Thoracic aorta (tissue), 2 donors: ENCODE measurements at regions not wholly inside any gene's neighbourhood (a gene's known extent, or its start where the extent isn't known, plus 50 kb on each side); places are given as distances from the start of the nearest gene placed in this dataset.

Experiments
- ATAC-seq: fragments of 150-250 bp; one replicate; pipeline ENCODE4 v1.8.0; 2017; ENCODE audit warnings: low read depth; ENCODE audit not compliant: insufficient number of reproducible peaks, low FRiP score
- DNase-seq: peaks from one replicate; pipeline ENCODE4 v3.0.0-alpha.2; 2020; ENCODE audit warnings: low spot score
- H3K27ac ChIP-seq, 2 donors: fragments of 200-600 bp; sonication (generic); 1 replicate in 1 of 2; 2 replicates in 1 of 2; pipeline ENCODE4 v1.5.1; 2016; ENCODE audit warnings: mild to moderate bottlenecking in 2 of 2, moderate library complexity in 2 of 2
- H3K27me3 ChIP-seq: fragments of 200-600 bp; sonication (generic); replicated peaks from 2 replicates; pipeline ENCODE4 v1.6.0; 2016; ENCODE audit warnings: mild to moderate bottlenecking; ENCODE audit not compliant: insufficient read depth
- H3K36me3 ChIP-seq: fragments of 200-600 bp; sonication (generic); one replicate; pipeline ENCODE4 v1.5.1; 2016
- H3K4me1 ChIP-seq, 2 donors: fragments of 200-600 bp; sonication (generic); 1 replicate in 1 of 2; 2 replicates in 1 of 2; pipeline versions ENCODE4 v1.5.1 to v1.6.0; 2016; ENCODE audit warnings: low read depth in 2 of 2, mild to moderate bottlenecking in 1 of 2; ENCODE audit not compliant: control insufficient read depth in 1 of 2
- H3K4me3 ChIP-seq: fragments of 200-600 bp; sonication (generic); 2 replicates; pipeline ENCODE4 v1.5.1; 2016; ENCODE audit warnings: mild to moderate bottlenecking
- H3K9me3 ChIP-seq: fragments of 200-600 bp; sonication (generic); 2 replicates; pipeline ENCODE4 v1.5.1; 2016
- TF ChIP-seq, protein P1 (sequence below): fragments of 200-600 bp; sonication (generic); IDR thresholded peaks from one replicate; pipeline ENCODE4 v1.5.1; 2019; ENCODE audit warnings: antibody characterized with exemption

DNA sequence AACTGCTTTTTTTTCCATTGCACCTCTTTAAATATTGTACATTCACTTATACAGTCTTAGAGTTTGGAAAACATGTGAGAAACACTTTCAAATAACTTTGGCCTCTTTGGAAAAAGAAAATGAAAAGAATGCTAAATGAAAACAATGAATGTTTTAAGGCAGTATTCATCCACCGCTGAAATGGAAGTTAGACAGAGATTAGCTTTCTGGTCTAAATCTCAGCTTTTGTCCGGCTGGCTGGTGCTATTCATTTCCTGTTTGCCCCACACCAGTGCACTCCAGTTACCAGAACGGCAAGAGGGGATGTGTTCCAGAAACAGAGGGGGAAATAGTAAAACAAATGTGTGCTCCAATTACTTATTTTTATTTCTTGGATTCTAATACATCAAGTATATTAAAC is 1201.3 kb downstream of the EFNB2 start:
- DNase-seq = no peak
- TF ChIP-seq, protein P1, sequence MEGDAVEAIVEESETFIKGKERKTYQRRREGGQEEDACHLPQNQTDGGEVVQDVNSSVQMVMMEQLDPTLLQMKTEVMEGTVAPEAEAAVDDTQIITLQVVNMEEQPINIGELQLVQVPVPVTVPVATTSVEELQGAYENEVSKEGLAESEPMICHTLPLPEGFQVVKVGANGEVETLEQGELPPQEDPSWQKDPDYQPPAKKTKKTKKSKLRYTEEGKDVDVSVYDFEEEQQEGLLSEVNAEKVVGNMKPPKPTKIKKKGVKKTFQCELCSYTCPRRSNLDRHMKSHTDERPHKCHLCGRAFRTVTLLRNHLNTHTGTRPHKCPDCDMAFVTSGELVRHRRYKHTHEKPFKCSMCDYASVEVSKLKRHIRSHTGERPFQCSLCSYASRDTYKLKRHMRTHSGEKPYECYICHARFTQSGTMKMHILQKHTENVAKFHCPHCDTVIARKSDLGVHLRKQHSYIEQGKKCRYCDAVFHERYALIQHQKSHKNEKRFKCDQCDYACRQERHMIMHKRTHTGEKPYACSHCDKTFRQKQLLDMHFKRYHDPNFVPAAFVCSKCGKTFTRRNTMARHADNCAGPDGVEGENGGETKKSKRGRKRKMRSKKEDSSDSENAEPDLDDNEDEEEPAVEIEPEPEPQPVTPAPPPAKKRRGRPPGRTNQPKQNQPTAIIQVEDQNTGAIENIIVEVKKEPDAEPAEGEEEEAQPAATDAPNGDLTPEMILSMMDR = no peak
- Histone ChIP-seq H3K9me3 (no peaks in the 10 kb centered on the region), H3K36me3 (no peaks in the 10 kb centered on the region), H3K27ac (peak overlapping the region; percentile 52 to 67), H3K4me3 (peak overlapping the region; percentile 32), H3K4me1 (peaks cover 16 to 44% of the 10 kb centered on the region in 2 donors), H3K27me3 (no peaks in the 10 kb centered on the region)
- ATAC-seq = peak; percentile 38

- Histone ChIP-seq H3K4me1 (peaks cover 16 to 44% of the 10 kb centered on the region in 2 donors), H3K27ac (peak overlapping the region; percentile 52 to 67), H3K27me3 (no peaks in the 10 kb centered on the region), H3K36me3 (no peaks in the 10 kb centered on the region), H3K4me3 (peak overlapping the region; percentile 28), H3K9me3 (no peaks in the 10 kb centered on the region)
- ATAC-seq = peak; percentile 49
- DNase-seq = no peak
- TF ChIP-seq, protein P1 = no peak
These were observed 1202.0 kb downstream of the EFNB2 start for GRCh38 chr13:105333416-105333815.

GRCh38 chr13:105329359-105329758 is 1206.1 kb downstream of the EFNB2 start:
- peaks cover 6 to 16% of the 10 kb centered on the region in 2 donors for H3K4me1 ChIP-seq
- TF ChIP-seq, protein P1 = no peak
- H3K27me3 ChIP-seq = no peaks in the 10 kb centered on the region
- DNase-seq (no peak), ATAC-seq (no peak)
- no peak overlapping the region for H3K27ac ChIP-seq
- no peak overlapping the region for H3K4me3 ChIP-seq
- no peaks in the 10 kb centered on the region for H3K9me3 ChIP-seq
- H3K36me3 ChIP-seq = no peaks in the 10 kb centered on the region

DNA sequence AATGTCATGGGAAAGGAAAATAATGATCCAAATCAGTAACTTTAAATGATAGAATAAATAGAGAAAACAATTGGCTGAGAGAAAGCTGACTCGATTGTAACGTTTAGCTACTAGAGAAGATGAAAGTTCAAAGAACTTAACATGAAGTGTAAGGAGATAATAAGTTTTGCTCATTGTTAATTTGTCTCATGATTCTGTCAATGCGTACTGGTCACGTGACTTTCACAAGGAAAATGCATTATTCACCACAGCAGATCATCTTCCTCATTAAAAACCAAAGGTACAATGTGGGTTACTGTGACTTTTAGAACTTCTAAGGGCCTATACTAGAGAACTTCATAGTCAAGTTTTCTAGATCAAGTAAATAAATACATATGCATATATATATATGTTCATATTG is 1207.2 kb downstream of the EFNB2 start:
- Histone ChIP-seq H3K4me3 (no peak overlapping the region), H3K9me3 (no peaks in the 10 kb centered on the region), H3K36me3 (no peaks in the 10 kb centered on the region), H3K27me3 (no peaks in the 10 kb centered on the region), H3K27ac (no peak overlapping the region), H3K4me1 (peaks cover 0 to 5% of the 10 kb centered on the region in 2 donors)
- TF ChIP-seq, protein P1 = no peak
- ATAC-seq (no peak), DNase-seq (no peak)

GRCh38 chr13:105327581-105328126 is 1207.8 kb downstream of the EFNB2 start:
- TF ChIP-seq, protein P1 = no peak
- Histone ChIP-seq H3K27me3 (no peaks in the 10 kb centered on the region), H3K4me1 (no peaks in the 10 kb centered on the region), H3K27ac (no peak overlapping the region), H3K9me3 (no peaks in the 10 kb centered on the region), H3K4me3 (no peak overlapping the region), H3K36me3 (no peaks in the 10 kb centered on the region)
- DNase-seq = no peak
- ATAC-seq = no peak
